DND-41 (cell line): ENCODE measurements at regions not wholly inside any gene's neighbourhood (a gene's known extent, or its start where the extent isn't known, plus 50 kb on each side); places are given as distances from the start of the nearest gene placed in this dataset.

ENCODE experiments used
- ATAC-seq: fragments of 200-7000 bp; cut with Tn5 transposase; 3 replicates; pipeline ENCODE4 v1.9.1; 2021; ENCODE audit warnings: low read depth; ENCODE audit not compliant: insufficient read depth
- DNase-seq: peaks from one replicate; pipeline ENCODE4 v3.0.0-alpha.2; 2020
- H2AFZ ChIP-seq: 2 replicates; pipeline ENCODE4 v1.6.0; 2012; ENCODE audit warnings: low read depth, low read length
- H3K27ac ChIP-seq: 2 replicates; pipeline ENCODE4 v1.5.1; 2012; ENCODE audit warnings: low read length, inconsistent platforms
- H3K27me3 ChIP-seq: fragments of 200-600 bp; sonication (generic); 2 replicates; pipeline ENCODE4 v1.6.0; 2012; ENCODE audit warnings: low read length, mild to moderate bottlenecking, inconsistent platforms; ENCODE audit not compliant: insufficient read depth, poor library complexity
- H3K36me3 ChIP-seq: 2 replicates; pipeline ENCODE4 v1.5.1; 2012; ENCODE audit warnings: low read length, inconsistent platforms; ENCODE audit not compliant: insufficient read depth
- H3K4me1 ChIP-seq: 2 replicates; pipeline ENCODE4 v1.5.1; 2012; ENCODE audit warnings: mild to moderate bottlenecking, low read length; ENCODE audit not compliant: insufficient read depth
- H3K4me2 ChIP-seq: 2 replicates; pipeline ENCODE4 v1.6.0; 2012; ENCODE audit warnings: mild to moderate bottlenecking, moderate library complexity, low read length, inconsistent platforms; ENCODE audit not compliant: insufficient read depth
- H3K4me3 ChIP-seq, 2 experiments: fragments of 200-600 bp in 1 of 2; shearing (Covaris generic) in 1 of 2; 2 replicates each; pipeline ENCODE4 v1.5.1; 2012 to 2016; ENCODE audit warnings: inconsistent platforms in 2 of 2, low read length in 2 of 2, mild to moderate bottlenecking in 2 of 2, low read depth in 1 of 2, moderate library complexity in 1 of 2
- H3K79me2 ChIP-seq: 2 replicates; pipeline ENCODE4 v1.6.0; 2012; ENCODE audit warnings: low read length, inconsistent platforms; ENCODE audit not compliant: insufficient read depth
- H3K9ac ChIP-seq: 2 replicates; pipeline ENCODE4 v1.6.0; 2012; ENCODE audit warnings: low read depth, mild to moderate bottlenecking, inconsistent platforms, low read length, moderate library complexity
- H3K9me3 ChIP-seq: 2 replicates; pipeline ENCODE4 v1.5.1; 2012; ENCODE audit warnings: low read length, moderate library complexity, mild to moderate bottlenecking, inconsistent platforms; ENCODE audit not compliant: insufficient read depth, severe bottlenecking
- H4K20me1 ChIP-seq: 2 replicates; pipeline ENCODE4 v1.6.0; 2012; ENCODE audit warnings: low read length; ENCODE audit not compliant: insufficient read depth
- EZH2 ChIP-seq: IDR thresholded peaks from 3 replicates; pipeline ENCODE4 v1.6.1; 2012; ENCODE audit warnings: borderline replicate concordance, low read depth, mild to moderate bottlenecking, moderate library complexity, low read length, inconsistent platforms; ENCODE audit not compliant: severe bottlenecking
- TF ChIP-seq, protein P1 (sequence below): IDR thresholded peaks from 2 replicates; pipeline ENCODE4 v1.5.1; 2012; ENCODE audit warnings: borderline replicate concordance, low read length, moderate library complexity, mild to moderate bottlenecking; ENCODE audit not compliant: poor library complexity, severe bottlenecking; ENCODE audit errors: extremely low read depth

DNA sequence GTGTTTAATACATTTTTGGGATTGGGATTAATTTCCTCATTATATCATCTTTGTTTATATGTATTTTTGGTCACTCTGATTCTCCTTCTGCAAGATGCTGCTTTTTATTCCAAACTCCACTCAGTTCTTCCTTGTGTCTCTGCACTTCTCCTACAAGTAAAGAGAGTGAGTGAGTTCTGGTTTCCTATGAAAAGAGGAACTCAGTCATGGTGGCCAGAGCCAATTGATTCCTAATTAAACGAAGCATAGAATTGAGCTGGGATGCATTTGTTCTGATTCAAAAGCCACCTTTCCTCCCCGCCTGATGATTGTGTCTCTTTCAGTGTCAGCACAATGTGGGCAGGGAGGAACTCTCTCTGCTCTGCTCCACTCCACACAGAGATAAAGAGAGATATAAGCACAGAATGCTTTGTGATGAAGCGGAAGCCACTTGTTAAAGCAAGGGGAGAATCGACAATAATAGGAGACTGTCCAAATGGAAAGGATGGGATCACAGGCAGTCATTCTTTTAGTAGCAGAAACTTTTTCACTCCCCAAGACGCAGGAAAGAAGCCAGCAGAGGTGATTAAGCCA, 121.3 kb upstream of the GOT2 start:
- ATAC-seq (no peak), DNase-seq (no peak)
- no peak for TF ChIP-seq EZH2
- no peak overlapping the region for H3K4me3 ChIP-seq
- H3K36me3 ChIP-seq, result no peaks in the 10 kb centered on the region
- H3K27ac ChIP-seq, result no peak overlapping the region
- H2AFZ ChIP-seq, result no peak overlapping the region
- H3K79me2 ChIP-seq, result no peaks in the 10 kb centered on the region
- H3K4me2 ChIP-seq, result no peak overlapping the region
- H3K4me1 ChIP-seq, result no peaks in the 10 kb centered on the region
- H3K9me3 ChIP-seq, result no peaks in the 10 kb centered on the region
- peaks cover 21% of the 10 kb centered on the region for H3K27me3 ChIP-seq
- no peak overlapping the region for H3K9ac ChIP-seq
- H4K20me1 ChIP-seq, result no peaks in the 10 kb centered on the region

DNA sequence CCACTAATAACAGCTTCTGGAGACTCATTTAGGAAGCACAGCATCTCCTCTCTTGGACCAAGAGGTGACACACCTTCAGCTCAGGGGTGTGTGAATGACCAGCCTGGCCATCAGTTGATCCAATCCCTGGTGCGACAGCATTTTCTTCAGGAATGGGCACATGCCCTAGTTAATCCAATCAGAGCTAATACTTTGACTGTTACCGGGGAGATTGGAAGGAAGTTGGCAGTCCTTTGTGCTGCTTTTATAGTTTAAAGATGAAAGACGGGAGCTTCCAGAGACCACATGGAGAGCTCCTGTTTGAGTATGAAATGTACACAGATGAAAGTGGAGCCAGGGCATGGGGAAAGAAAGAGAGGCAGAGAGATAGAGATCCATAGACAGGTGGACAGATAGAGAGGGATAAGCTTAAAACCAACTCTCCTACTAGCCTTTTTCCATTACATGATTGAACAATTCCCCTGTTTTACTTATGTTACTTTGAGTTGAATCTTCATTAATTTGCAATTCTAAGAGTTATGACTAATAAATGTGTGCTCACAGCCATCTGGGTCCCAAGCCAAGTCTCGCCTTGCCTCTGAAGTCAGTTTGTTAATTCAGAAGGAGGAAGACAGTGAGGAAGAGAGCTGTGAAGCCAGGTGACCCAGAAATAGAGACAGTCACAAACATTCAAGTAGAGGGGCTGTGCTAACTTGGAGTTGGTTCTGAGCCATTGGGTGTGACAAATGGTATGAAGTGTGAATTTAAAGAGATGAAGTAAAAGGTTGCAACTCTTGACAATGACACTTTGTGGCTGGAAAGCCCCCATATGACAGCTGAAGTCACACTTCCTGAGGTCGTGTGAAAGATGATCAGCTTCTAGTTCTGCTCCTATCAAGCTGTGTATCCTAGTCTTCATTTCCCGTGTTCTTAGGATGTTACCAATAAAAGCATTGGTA, 120.0 kb upstream of the GOT2 start:
- Histone ChIP-seq H3K79me2 (no peaks in the 10 kb centered on the region), H2AFZ (no peak overlapping the region), H3K4me1 (no peaks in the 10 kb centered on the region), H3K36me3 (no peaks in the 10 kb centered on the region), H3K27me3 (peaks cover 21% of the 10 kb centered on the region), H3K4me3 (no peak overlapping the region), H4K20me1 (no peaks in the 10 kb centered on the region), H3K4me2 (no peak overlapping the region), H3K27ac (no peak overlapping the region), H3K9me3 (no peaks in the 10 kb centered on the region), H3K9ac (no peak overlapping the region)
- DNase-seq, result no peak
- no peak for ATAC-seq
- TF ChIP-seq, protein P1, sequence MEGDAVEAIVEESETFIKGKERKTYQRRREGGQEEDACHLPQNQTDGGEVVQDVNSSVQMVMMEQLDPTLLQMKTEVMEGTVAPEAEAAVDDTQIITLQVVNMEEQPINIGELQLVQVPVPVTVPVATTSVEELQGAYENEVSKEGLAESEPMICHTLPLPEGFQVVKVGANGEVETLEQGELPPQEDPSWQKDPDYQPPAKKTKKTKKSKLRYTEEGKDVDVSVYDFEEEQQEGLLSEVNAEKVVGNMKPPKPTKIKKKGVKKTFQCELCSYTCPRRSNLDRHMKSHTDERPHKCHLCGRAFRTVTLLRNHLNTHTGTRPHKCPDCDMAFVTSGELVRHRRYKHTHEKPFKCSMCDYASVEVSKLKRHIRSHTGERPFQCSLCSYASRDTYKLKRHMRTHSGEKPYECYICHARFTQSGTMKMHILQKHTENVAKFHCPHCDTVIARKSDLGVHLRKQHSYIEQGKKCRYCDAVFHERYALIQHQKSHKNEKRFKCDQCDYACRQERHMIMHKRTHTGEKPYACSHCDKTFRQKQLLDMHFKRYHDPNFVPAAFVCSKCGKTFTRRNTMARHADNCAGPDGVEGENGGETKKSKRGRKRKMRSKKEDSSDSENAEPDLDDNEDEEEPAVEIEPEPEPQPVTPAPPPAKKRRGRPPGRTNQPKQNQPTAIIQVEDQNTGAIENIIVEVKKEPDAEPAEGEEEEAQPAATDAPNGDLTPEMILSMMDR, result no peak
- no peak for TF ChIP-seq EZH2

DNA sequence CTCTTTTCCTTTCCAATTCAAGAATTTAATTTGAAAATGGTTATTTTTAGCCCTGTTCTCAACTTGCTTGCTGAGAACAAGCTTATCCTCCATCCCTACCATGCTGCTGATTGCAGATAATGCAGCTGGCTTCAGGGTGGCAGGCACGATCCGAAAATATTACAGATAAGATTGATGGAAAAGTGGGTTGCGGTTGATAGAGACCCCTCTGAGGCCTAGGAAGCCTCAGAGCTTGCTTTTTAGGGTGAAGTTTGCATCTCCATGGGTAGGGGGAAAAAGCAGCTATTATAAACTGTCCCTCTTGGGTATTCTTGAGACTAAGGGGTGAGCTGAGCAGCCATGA, 116.5 kb upstream of the GOT2 start:
- peaks cover 20% of the 10 kb centered on the region for H3K27me3 ChIP-seq
- no peak overlapping the region for H3K4me2 ChIP-seq
- H3K4me3 ChIP-seq, result no peak overlapping the region
- H3K9me3 ChIP-seq, result no peaks in the 10 kb centered on the region
- no peak for DNase-seq
- H3K79me2 ChIP-seq, result no peaks in the 10 kb centered on the region
- H3K36me3 ChIP-seq, result no peaks in the 10 kb centered on the region
- TF ChIP-seq, protein P1, result no peak
- TF ChIP-seq EZH2, result no peak
- no peak overlapping the region for H3K27ac ChIP-seq
- H3K4me1 ChIP-seq, result no peaks in the 10 kb centered on the region
- no peaks in the 10 kb centered on the region for H4K20me1 ChIP-seq
- H2AFZ ChIP-seq, result no peak overlapping the region
- no peak for ATAC-seq
- H3K9ac ChIP-seq, result no peak overlapping the region

DNA sequence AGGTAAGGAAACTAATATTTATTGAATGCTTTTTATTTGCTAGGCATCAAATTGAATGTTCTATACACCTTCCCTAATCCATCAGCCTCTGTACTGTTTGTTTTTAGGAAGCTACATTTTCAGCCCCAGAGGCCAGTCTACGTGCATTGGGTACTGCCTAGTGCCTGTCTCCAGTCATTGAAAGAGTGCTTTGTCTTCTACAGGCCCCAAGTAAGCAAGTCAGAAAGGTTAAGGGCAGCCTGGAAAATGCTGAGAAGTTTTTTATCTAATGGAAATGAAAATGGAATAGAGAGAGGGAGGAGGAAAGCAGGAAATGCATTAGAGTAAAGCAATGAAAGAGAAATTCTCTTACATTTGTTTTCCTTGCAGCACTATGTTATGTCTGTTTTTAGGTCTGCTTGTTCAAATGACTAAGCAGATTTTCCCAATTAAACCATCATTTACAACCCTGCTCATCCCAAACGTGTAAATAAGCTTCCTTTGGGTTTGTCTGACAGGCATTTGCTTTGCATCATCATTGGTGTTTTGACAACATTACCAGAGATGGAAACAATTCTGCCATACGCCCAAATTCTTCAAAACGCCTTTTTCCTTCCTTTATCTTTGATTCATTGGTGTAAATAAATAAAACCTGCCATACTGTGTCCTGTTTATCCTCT, 116.0 kb upstream of the GOT2 start:
- Histone ChIP-seq H3K9ac (no peak overlapping the region), H4K20me1 (no peaks in the 10 kb centered on the region), H3K36me3 (no peaks in the 10 kb centered on the region), H3K9me3 (no peaks in the 10 kb centered on the region), H3K4me2 (no peak overlapping the region), H2AFZ (no peak overlapping the region), H3K4me3 (no peak overlapping the region), H3K27me3 (peaks cover 15% of the 10 kb centered on the region), H3K27ac (no peak overlapping the region), H3K79me2 (no peaks in the 10 kb centered on the region), H3K4me1 (no peaks in the 10 kb centered on the region)
- DNase-seq, result no peak
- no peak for ATAC-seq
- no peak for TF ChIP-seq EZH2
- TF ChIP-seq, protein P1, result no peak
